ENCODE measurements at regions not wholly inside any gene's neighbourhood (a gene's known extent, or its start where the extent isn't known, plus 50 kb on each side); places are given as distances from the start of the nearest gene placed in this dataset.

DNA sequence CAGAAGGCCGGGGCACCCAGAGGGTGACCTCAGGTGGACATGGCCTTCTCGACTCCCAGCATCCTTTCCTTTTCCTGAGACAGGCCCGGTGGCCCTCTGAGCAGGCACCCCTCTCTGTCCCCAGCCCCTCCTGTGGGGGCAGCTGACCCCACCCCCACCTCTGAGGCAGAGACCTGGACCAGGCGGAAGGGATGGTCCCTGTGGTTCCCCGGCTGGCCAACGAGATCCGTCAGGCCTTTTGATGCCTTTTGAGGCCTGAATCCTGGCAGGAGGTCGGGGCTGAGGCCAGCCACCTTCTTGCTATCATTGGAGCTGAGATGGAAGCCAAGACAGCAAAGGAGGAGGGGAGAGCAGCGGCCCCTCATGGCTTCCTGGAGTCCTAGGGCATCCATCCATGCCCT lies 50.2 kb upstream of the ACTRT2 start:
- no peak for DNase-seq (ENCODE audit: low read depth)
